ENCODE measurements at regions not wholly inside any gene's neighbourhood (a gene's known extent, or its start where the extent isn't known, plus 50 kb on each side); places are given as distances from the start of the nearest gene placed in this dataset.
"Not testable (repeated sequence)": the region's sequence is repeated elsewhere in the genome, so short reads cannot be mapped to it uniquely, and the experiment has no call there.

- not testable (repeated sequence) for TF ChIP-seq POLR2A, CTCF (IDR thresholded peaks at IDR 0.05)
Measured at GRCh38 chr9:41657141-41657540, 468.0 kb upstream of the ZNG1F start.
